D721Med (cell line): ENCODE measurements at regions not wholly inside any gene's neighbourhood (a gene's known extent, or its start where the extent isn't known, plus 50 kb on each side); places are given as distances from the start of the nearest gene placed in this dataset.

Experiments
- DNase-seq: peaks from one replicate; pipeline ENCODE4 v3.0.0; 2011; ENCODE audit warnings: low spot score; ENCODE audit not compliant: insufficient read length
- FAIRE-seq: peaks from 2 replicates; lab custom pipeline; 2011; peaks lifted over from hg19 to GRCh38; lab: Jason Lieb, UNC
- CTCF ChIP-seq: IDR thresholded peaks from 2 replicates; pipeline ENCODE4 v1.5.1; 2012; ENCODE audit warnings: mild to moderate bottlenecking, control low read depth; ENCODE audit not compliant: insufficient read depth; ENCODE audit errors: missing control alignments

GRCh38 chr9:131800843-131801242 is 61.0 kb upstream of the RAPGEF1 start:
- peak; percentile 6 for TF ChIP-seq CTCF
- DNase-seq (no peak), FAIRE-seq (no peak)

GRCh38 chr9:131800366-131800765 is 60.5 kb upstream of the RAPGEF1 start:
- TF ChIP-seq CTCF, result no peak
- FAIRE-seq (no peak), DNase-seq (no peak)

- DNase-seq, result no peak
- FAIRE-seq, result no peak
- TF ChIP-seq CTCF, result no peak
These were observed 59.4 kb upstream of the RAPGEF1 start for GRCh38 chr9:131799177-131799823.

- TF ChIP-seq CTCF, result no peak
- FAIRE-seq, result no peak
- peak; percentile 79 for DNase-seq
These were observed 58.4 kb upstream of the RAPGEF1 start for GRCh38 chr9:131798246-131798645.

DNA sequence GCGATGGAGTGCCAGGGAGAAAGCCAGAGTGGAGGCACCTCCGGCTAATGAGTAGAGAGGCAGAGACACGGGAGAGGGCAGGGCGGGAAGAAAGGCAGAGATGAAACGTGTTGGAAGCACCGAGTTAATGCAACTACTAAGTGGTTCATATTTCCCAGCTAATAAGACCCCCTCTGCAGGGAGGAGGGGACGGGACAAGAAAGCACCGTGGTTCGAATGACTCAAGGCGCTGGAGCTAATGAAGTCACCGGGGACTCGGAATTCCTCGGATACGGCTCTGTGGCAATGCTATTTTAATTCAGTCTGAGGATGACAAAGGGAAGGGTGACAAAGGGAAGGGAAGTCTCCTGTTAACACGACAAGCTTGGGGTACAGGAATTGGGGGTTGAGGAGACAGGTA is 54.5 kb upstream of the RAPGEF1 start:
- no peak for TF ChIP-seq CTCF
- no peak for FAIRE-seq
- no peak for DNase-seq

- no peak for TF ChIP-seq CTCF
- FAIRE-seq, result no peak
- DNase-seq, result no peak
These were observed 51.8 kb upstream of the RAPGEF1 start for GRCh38 chr9:131791542-131792254.
